ENCODE measurements at regions not wholly inside any gene's neighbourhood (a gene's known extent, or its start where the extent isn't known, plus 50 kb on each side); places are given as distances from the start of the nearest gene placed in this dataset.

- no peak for DNase-seq (ENCODE audit: low read depth in 2 of 2)
Measured at GRCh38 chr18:41244591-41245037, 710.4 kb upstream of the PIK3C3 start.

DNA sequence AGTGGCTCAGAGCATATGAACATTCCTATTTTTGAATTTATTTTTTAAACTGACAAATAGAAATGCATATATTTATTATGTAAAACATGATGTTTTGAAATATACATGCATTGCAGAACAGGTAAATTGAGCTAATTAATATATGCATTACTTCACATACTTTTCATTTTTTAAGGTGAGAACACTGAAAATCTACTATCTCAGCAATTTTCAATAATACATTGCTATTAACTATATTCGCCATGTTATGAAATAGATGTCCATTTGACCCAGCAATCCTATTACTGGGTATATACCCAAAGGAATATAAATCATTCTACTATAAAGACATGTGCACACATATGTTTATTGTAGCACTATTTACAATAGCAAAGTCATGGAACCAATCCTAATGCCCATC, 717.7 kb upstream of the PIK3C3 start:
- DNase-seq (ENCODE audit: low read depth in 2 of 2), result no peak

DNA sequence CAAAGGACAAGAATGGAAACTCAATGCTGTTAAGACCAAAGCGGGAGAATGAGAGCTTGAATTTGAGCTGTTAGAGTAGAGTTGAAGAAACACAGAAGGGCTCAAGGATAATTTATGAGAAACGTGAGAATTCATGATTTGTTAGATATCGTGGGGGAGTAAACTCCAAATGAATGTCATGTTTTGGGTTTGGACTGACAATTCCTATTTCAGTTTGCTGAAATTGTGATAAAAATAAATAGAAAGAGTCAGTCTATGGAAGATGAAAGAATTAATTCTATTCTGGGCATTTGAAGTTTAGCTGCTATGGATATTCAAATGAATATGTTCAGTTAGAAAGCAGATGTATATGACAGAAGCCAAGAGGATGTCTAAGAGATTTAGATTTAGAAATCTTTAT, 723.4 kb upstream of the PIK3C3 start:
- DNase-seq (ENCODE audit: low read depth in 2 of 2), result no peak

- DNase-seq (ENCODE audit: low read depth in 2 of 2), result no peak
Measured at GRCh38 chr18:41227993-41228392, 727.0 kb upstream of the PIK3C3 start.

- no peak for DNase-seq (ENCODE audit: low read depth in 2 of 2)
Measured at GRCh38 chr18:41226911-41227310, 728.1 kb upstream of the PIK3C3 start.

- DNase-seq (ENCODE audit: low read depth in 2 of 2), result no peak
Measured at GRCh38 chr18:41226186-41226585, 728.8 kb upstream of the PIK3C3 start.

DNA sequence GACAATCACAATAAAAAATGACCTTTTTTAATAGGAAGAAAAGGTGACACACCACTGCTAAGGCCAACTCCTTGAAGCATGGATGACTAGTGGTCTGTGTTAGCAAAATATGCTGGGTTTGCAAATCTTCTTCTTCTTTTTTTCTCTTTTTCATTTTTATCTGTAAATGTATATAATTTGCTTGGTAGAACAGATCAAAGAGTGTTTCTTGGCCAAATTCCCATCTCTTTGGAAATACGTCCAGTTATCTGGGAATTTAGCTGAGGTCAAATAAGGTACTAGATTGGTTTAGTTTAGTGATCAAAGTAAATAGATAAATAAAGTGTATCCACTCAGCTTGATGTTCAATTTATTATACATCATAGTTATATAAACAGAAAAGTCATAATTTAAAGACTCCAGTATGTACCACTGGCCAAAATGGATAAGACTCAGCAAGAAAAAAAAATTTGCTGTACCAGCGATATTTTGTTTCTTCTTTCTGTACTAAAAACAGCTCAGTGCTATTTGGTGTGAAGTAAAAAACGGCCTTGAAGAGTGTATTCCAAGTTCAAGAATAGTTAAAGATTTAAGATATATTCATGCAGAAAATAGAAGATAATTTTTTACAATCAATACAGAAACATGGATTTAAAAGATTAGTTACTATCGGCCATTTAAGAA, 738.6 kb upstream of the PIK3C3 start:
- DNase-seq (ENCODE audit: low read depth in 2 of 2), result no peak

DNA sequence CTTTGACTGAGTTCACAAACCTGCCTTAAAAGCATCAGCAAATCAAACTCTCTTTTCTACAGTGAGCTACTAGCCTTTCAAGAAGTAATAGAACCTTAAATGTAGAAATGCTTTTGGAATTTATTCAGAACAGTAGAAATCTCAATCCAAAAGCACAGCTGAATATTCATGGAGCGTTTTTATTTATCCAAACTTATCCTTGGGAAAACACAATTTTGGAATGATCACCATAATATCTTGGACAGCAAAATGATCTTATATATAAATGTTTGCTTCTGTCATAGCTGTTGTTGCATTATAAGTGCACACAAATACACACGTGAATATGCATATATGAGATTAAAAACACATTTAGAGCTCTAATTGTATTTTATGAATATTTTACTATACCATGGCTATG, 747.3 kb upstream of the PIK3C3 start:
- DNase-seq (ENCODE audit: low read depth in 2 of 2), result no peak

- no peak for DNase-seq (ENCODE audit: low read depth in 2 of 2)
Measured at GRCh38 chr18:41206341-41206830, 748.6 kb upstream of the PIK3C3 start.

DNA sequence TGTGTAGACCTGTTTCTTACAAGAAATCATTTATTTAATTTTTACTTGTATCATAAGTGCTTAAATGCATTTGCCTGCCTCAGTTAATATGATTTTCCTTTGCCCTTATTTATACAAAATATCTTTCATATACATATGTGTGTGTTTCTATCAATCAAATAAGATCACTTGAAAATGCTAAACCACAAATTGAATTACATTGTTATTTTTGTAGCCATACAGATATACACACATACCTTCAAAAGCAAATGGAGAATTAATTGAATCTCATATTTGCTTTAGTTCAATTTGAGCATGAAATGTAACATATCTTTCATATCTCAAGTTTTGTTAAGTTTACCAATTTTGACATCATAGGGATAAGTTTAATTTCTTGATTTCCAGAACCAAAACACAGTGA, 755.8 kb upstream of the PIK3C3 start:
- no peak for DNase-seq (ENCODE audit: low read depth in 2 of 2)

DNA sequence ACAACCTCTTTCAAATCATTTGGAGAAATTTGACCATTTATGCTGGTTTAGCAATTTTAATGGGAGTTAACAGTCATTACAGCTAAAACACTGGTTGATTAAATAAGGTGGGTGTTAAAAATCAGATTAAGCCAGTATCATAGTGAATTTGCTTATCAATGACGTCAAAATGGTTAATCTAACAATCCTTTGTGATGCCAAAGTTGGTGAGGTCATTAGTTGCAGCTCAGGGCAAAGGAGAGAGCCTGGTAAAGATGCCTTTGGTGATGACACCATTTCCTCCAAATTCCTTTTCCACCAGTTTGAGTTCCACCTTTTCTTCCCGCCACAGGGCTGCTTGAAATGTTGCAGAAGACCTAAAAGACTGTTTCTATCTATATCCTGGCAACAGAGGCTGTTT, 757.1 kb upstream of the PIK3C3 start:
- no peak for DNase-seq (ENCODE audit: low read depth in 2 of 2)

GRCh38 chr18:41170346-41170745, 784.7 kb upstream of the PIK3C3 start:
- no peak for DNase-seq (ENCODE audit: low read depth in 2 of 2)

GRCh38 chr18:41165625-41166024, 789.4 kb upstream of the PIK3C3 start:
- no peak for DNase-seq (ENCODE audit: low read depth in 2 of 2)

GRCh38 chr18:41162781-41163180, 792.3 kb upstream of the PIK3C3 start:
- DNase-seq (ENCODE audit: low read depth in 2 of 2), result no peak

- DNase-seq (ENCODE audit: low read depth in 2 of 2), result no peak
Measured at GRCh38 chr18:41162191-41162590, 792.8 kb upstream of the PIK3C3 start.

DNA sequence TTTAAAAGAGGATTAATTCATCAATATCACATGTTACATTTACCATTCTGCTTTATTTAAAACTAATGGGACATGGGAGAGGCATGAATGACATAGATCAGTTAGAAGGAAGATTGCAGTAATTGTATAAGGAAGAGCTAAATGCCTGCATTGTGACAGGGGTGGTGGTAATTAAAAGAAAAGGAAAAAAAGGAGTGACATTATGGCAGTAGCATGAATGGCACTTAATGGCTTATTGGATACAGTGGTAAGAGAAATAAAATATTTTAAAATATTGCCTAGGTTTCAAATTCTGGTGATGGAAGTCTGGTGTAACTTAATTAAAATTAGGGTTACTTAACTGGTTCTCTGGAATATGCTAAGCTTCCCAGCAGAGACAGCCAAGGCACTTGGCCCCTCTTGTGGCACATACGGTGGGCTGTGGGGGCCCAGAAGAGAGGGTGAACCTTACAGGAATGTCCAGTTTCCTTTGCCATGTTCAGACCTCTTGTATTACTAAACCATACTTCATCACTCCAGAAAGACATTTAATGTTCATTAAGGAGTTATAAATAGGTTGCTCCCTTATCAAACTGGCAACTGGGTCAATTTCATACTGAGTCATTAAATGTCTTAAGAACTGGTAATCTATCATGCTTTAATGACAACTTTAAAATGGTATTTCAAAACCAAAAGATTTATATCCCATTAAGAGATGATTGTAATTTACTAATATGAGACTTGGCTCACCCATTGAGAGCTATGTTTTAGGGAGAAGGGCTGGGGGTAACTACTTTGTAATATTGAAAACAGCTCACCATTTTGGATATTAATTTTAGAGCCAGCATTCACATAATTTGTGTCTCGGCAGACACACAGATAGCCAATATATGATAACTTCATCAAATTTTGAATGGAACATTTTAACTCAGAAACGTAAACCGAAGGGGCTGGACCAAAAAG, 798.9 kb upstream of the PIK3C3 start:
- DNase-seq (ENCODE audit: low read depth in 2 of 2), result no peak

DNA sequence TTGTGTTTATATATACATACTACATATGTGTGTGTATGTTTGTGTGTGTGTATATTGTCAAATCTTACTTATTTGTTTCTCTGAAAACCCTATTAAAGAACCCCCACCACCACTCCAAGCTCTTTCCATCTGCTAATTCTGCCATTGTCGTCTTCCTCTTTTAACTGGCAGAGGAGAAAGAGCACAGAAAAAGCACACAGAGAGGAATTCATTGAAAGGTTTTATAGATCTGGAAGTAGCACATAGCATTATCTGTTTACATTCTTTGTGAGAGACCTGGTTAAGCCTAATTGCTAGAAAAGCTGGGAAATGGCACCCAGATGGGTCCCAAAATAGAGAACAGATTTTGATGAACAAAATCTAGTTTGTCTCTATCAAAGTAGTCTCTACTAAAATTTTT, 800.0 kb upstream of the PIK3C3 start:
- DNase-seq (ENCODE audit: low read depth in 2 of 2), result no peak

GRCh38 chr18:41153871-41154270, 801.2 kb upstream of the PIK3C3 start:
- DNase-seq (ENCODE audit: low read depth in 2 of 2), result no peak

- no peak for DNase-seq (ENCODE audit: low read depth in 2 of 2)
Measured at GRCh38 chr18:41150316-41150715, 804.7 kb upstream of the PIK3C3 start.

- no peak for DNase-seq (ENCODE audit: low read depth in 2 of 2)
Measured at GRCh38 chr18:41146301-41146700, 808.7 kb upstream of the PIK3C3 start.

- no peak for DNase-seq (ENCODE audit: low read depth in 2 of 2)
Measured at GRCh38 chr18:41145516-41145915, 809.5 kb upstream of the PIK3C3 start.

GRCh38 chr18:41144441-41144840, 810.6 kb upstream of the PIK3C3 start:
- no peak for DNase-seq (ENCODE audit: low read depth in 2 of 2)

- no peak for DNase-seq (ENCODE audit: low read depth in 2 of 2)
Measured at GRCh38 chr18:41140506-41140905, 814.5 kb upstream of the PIK3C3 start.

All from stimulated activated CD4-positive, alpha-beta T cell treated with anti-CD3 and anti-CD28 coated beads, Interleukin-1b, Interleukin-23, amount 100 ng/mL, for 4 hours (primary cell).